Astrocyte of the cerebellum (primary cell): ENCODE measurements at regions not wholly inside any gene's neighbourhood (a gene's known extent, or its start where the extent isn't known, plus 50 kb on each side); places are given as distances from the start of the nearest gene placed in this dataset.

Experiments used
- DNase-seq: peaks from one replicate; pipeline ENCODE4 v3.0.0-alpha.2; 2011; ENCODE audit warnings: low read depth
- H3K4me3 ChIP-seq: 2 replicates; pipeline ENCODE4 v1.5.1; 2011; ENCODE audit warnings: mild to moderate bottlenecking, low read depth, low read length, moderate library complexity
- in situ Hi-C: cut with HindIII; loops from 2 replicates; pipeline ENCODE4 v1.10.0; 2017; ENCODE audit warnings: low sequenced_read_pairs
- TF ChIP-seq, protein P1 (sequence below): IDR thresholded peaks from 2 replicates; pipeline ENCODE4 v1.5.1; 2012; ENCODE audit warnings: low read length, low read depth, moderate library complexity, mild to moderate bottlenecking; ENCODE audit errors: missing control alignments

DNA sequence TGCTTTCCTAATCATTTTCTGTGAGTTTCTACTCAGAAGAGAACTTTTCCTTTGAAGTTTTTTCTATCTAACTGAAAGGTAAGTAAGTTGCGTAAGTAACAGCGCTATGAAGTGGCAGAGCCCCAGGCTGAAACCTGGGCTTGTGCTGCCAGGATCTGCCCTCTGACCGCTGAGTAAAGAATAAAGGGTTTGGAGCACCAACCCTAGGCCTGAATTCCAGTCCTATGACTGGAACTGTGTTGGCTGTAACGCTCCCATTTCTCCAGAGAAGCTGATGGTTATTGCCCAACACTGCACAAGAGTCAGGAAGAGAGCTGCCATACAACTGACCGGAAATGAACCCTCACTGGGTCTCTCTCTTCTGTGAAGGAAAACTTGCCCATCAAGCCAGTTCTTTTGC is 87.0 kb downstream of the FOXB1 start:
- H3K4me3 ChIP-seq: no peak overlapping the region
- in situ Hi-C loops: no loop called here
- TF ChIP-seq, protein P1, sequence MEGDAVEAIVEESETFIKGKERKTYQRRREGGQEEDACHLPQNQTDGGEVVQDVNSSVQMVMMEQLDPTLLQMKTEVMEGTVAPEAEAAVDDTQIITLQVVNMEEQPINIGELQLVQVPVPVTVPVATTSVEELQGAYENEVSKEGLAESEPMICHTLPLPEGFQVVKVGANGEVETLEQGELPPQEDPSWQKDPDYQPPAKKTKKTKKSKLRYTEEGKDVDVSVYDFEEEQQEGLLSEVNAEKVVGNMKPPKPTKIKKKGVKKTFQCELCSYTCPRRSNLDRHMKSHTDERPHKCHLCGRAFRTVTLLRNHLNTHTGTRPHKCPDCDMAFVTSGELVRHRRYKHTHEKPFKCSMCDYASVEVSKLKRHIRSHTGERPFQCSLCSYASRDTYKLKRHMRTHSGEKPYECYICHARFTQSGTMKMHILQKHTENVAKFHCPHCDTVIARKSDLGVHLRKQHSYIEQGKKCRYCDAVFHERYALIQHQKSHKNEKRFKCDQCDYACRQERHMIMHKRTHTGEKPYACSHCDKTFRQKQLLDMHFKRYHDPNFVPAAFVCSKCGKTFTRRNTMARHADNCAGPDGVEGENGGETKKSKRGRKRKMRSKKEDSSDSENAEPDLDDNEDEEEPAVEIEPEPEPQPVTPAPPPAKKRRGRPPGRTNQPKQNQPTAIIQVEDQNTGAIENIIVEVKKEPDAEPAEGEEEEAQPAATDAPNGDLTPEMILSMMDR: no peak
- no peak for DNase-seq

DNA sequence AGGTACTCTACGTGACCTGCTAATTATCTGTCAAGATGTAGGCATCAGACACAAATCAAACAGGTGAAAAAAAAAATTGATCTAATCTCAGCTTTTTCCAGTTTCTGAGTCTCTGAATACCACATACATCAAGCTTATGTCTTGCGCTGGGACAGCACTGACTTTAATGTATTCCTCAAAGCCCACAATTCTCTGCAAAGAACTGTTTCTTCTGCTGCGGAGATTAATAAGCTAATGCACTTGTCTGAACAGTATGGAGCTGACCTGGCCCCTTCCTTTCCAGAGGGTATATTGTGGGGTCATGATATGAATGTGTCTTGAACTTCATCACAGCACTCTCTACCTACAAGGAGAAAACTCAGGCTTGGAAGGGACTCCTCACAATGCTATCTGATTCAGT is 87.8 kb downstream of the FOXB1 start:
- in situ Hi-C loops: no loop called here
- DNase-seq: no peak
- TF ChIP-seq, protein P1: no peak
- no peak overlapping the region for H3K4me3 ChIP-seq

DNA sequence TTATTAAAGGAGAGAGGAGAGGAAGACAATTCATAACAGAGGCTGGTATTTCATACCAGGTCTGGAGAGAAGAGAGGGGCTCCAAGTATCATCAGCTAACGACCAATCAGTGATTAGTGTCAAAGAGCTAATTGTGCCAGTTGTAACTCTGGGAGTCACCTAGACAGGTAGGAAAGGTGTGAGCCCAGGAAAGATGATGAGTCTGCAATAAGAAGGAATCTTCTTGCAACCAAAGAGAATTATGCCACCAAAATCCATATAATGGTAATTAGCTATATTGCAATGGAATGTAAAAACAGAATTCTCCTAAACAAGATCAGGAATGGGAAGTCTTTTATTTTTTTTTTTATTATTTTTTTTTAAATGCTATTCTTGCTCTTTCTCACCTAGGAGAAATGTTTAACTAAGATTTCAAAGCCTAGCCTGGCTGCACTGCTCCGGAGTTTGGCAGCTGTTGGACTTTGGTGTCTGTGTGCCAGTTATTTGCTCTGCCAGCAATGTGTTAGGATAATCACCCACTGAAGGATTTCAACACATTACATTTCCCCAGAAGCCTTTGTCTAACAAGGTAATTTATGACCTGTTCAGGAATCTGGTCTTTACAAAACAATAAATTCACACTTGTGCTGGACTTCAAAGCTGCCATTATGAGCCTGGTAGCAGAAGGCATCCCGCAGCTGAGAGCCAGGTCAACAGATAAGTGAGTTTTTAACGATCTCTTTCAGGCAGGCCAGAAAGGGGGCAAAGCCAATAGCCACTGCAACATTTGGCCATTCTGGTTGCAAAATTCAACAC is 89.4 kb downstream of the FOXB1 start:
- in situ Hi-C loops: no loop called here
- TF ChIP-seq, protein P1: no peak
- no peak overlapping the region for H3K4me3 ChIP-seq
- DNase-seq: no peak

DNA sequence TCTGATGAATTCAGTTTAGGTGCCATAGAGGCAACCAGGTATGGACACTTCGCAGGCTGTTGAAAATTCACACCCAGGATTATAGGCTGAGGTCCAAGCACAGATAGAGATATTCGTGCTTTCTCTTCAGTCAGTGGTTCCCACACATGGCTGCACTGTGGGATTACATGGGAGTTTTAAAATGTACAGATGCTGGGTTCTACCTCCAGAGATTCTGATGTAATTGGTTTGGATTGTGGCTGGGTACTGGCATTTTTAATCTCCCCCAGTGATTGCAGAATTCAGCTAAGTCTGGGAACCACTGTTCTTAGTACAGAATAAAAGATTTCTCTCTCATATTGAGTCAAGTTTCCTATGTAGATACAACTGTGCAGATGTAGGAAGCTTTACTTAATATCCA is 91.6 kb downstream of the FOXB1 start:
- TF ChIP-seq, protein P1: no peak
- no peak overlapping the region for H3K4me3 ChIP-seq
- DNase-seq: no peak
- in situ Hi-C loops: no loop called here

DNA sequence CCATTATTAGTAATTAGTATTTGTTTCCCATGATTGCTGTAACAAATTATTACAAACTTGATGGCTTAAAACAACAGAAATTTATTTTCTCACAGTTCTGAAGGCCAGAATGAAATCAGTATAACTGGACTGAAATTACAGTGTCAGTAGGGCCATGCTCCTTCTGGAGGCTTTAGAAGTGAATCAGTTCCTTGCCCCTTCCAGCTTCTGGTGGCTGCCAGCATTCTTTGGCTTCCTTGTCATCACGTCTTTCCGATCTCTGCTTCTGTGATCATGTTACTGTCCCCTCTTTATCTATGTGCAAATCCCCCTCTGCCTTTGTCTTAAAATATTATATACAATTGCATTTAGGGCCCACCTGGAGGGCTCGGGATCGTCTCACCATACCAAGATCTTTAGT is 92.0 kb downstream of the FOXB1 start:
- H3K4me3 ChIP-seq: no peak overlapping the region
- DNase-seq: no peak
- TF ChIP-seq, protein P1: no peak
- in situ Hi-C loops: no loop called here

DNA sequence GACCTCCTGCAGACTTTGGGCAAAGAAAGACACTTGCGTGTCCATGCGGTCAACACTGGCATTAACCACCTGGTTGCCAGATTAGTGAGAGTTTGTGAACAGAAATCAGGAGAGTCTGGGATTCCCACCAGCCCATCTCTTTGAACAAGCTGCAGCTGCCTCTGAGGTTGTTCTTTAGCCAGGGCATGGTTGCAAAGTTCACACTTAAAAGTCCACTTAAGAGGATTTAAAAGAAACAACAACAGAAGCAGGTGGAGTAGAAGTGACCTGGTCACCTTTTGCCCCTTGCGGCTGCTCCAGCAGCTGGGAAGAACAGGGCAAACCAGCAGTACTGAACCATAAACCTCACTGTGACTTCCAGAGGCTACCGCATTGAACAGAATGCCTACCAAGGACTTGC is 97.3 kb downstream of the FOXB1 start:
- in situ Hi-C loops: no loop called here
- H3K4me3 ChIP-seq: no peak overlapping the region
- DNase-seq: no peak
- TF ChIP-seq, protein P1: no peak

DNA sequence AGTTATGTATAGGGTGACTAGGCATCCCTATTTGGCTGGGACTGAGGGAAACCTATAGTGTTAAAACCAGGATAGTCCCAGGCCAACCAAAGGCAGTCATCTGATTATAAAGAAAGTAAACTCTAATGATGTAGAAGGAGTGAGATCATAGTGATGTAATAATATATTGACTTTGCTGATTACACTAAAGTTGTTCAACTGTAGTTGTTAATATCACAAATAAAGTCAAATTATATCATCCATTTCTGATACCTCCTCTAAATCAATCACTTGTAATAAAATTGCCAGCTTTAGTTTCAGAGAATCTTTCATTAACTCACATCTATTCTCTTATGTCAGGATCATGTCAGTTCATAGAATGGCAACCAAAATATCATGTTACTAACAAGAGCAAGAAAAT is 98.6 kb downstream of the FOXB1 start:
- in situ Hi-C loops: no loop called here
- DNase-seq: no peak
- H3K4me3 ChIP-seq: no peak overlapping the region
- TF ChIP-seq, protein P1: no peak
